GM21737 (cell line): ENCODE measurements at regions not wholly inside any gene's neighbourhood (a gene's known extent, or its start where the extent isn't known, plus 50 kb on each side); places are given as distances from the start of the nearest gene placed in this dataset.

Source experiments
- ATAC-seq: cut with Tn5 transposase; IDR thresholded peaks from one replicate; pipeline ENCODE4 v1.9.1; 2021; ENCODE audit warnings: mild to moderate bottlenecking, moderate library complexity; ENCODE audit not compliant: unreplicated experiment

GRCh38 chr10:128520211-128520815 is 394.1 kb upstream of the MKI67 start:
- no peak for ATAC-seq

- no peak for ATAC-seq
These were observed 396.5 kb upstream of the MKI67 start for GRCh38 chr10:128522551-128523308.

- no peak for ATAC-seq
These were observed 399.2 kb upstream of the MKI67 start for GRCh38 chr10:128525444-128525843.

- no peak for ATAC-seq
These were observed 399.7 kb upstream of the MKI67 start for GRCh38 chr10:128525936-128526335.

GRCh38 chr10:128526791-128527375 is 400.7 kb upstream of the MKI67 start:
- no peak for ATAC-seq

GRCh38 chr10:128527711-128528110 is 401.5 kb upstream of the MKI67 start:
- ATAC-seq = no peak

- ATAC-seq = no peak
These were observed 401.9 kb upstream of the MKI67 start for GRCh38 chr10:128528167-128528566.

- no peak for ATAC-seq
These were observed 402.6 kb upstream of the MKI67 start for GRCh38 chr10:128528781-128529180.

- no peak for ATAC-seq
These were observed 403.0 kb upstream of the MKI67 start for GRCh38 chr10:128529225-128529624.

GRCh38 chr10:128530301-128530700 is 404.1 kb upstream of the MKI67 start:
- no peak for ATAC-seq

- no peak for ATAC-seq
These were observed 404.7 kb upstream of the MKI67 start for GRCh38 chr10:128530946-128531345.

- ATAC-seq = no peak
These were observed 408.5 kb upstream of the MKI67 start for GRCh38 chr10:128534686-128535085.

- no peak for ATAC-seq
These were observed 410.0 kb upstream of the MKI67 start for GRCh38 chr10:128536259-128536658.

GRCh38 chr10:128537834-128538330 is 411.7 kb upstream of the MKI67 start:
- no peak for ATAC-seq

- ATAC-seq = no peak
These were observed 412.4 kb upstream of the MKI67 start for GRCh38 chr10:128538671-128539070.

- ATAC-seq = no peak
These were observed 413.4 kb upstream of the MKI67 start for GRCh38 chr10:128539510-128540127.

GRCh38 chr10:128540128-128540762 is 414.0 kb upstream of the MKI67 start:
- ATAC-seq = no peak

- no peak for ATAC-seq
These were observed 414.8 kb upstream of the MKI67 start for GRCh38 chr10:128540781-128541761.

GRCh38 chr10:128541926-128542475 is 415.8 kb upstream of the MKI67 start:
- ATAC-seq = no peak

GRCh38 chr10:128542659-128543058 is 416.4 kb upstream of the MKI67 start:
- no peak for ATAC-seq
